RWPE2 (cell line): ENCODE measurements at regions not wholly inside any gene's neighbourhood (a gene's known extent, or its start where the extent isn't known, plus 50 kb on each side); places are given as distances from the start of the nearest gene placed in this dataset.
"Not testable (repeated sequence)": the region's sequence is repeated elsewhere in the genome, so short reads cannot be mapped to it uniquely, and the experiment has no call there.

ENCODE experiments used
- ATAC-seq: fragments of 200-7000 bp; cut with Tn5 transposase; 3 replicates; pipeline ENCODE4 v1.9.1; 2021; ENCODE audit warnings: low read depth
- DNase-seq: peaks from one replicate; pipeline ENCODE4 v3.0.0-alpha.2; 2020; ENCODE audit warnings: low spot score
- H3K27ac ChIP-seq: fragments of 450-650 bp; 2 replicates; pipeline ENCODE4 v1.5.1; 2017; ENCODE audit warnings: mild to moderate bottlenecking; ENCODE audit not compliant: poor library complexity, severe bottlenecking
- H3K27me3 ChIP-seq: fragments of 250-450 bp; sonication (Bioruptor Pico); 2 replicates; pipeline ENCODE4 v1.5.1; 2021; ENCODE audit warnings: mild to moderate bottlenecking, moderate library complexity; ENCODE audit not compliant: insufficient read depth, poor library complexity, severe bottlenecking
- H3K36me3 ChIP-seq: fragments of 250-450 bp; sonication (Bioruptor Pico); 2 replicates; pipeline ENCODE4 v1.5.1; 2020; ENCODE audit warnings: low read depth, mild to moderate bottlenecking, moderate library complexity
- H3K4me1 ChIP-seq: fragments of 250-450 bp; sonication (Bioruptor Pico); 2 replicates; pipeline ENCODE4 v1.5.1; 2021; ENCODE audit warnings: mild to moderate bottlenecking, moderate library complexity; ENCODE audit not compliant: insufficient read depth, poor library complexity, severe bottlenecking
- H3K4me3 ChIP-seq: fragments of 250-450 bp; sonication (Bioruptor Pico); 2 replicates; pipeline ENCODE4 v1.5.1; 2021; ENCODE audit warnings: mild to moderate bottlenecking, moderate library complexity; ENCODE audit not compliant: severe bottlenecking
- H3K9me3 ChIP-seq: fragments of 250-450 bp; sonication (Bioruptor Pico); 2 replicates; pipeline ENCODE4 v1.5.1; 2021; ENCODE audit warnings: mild to moderate bottlenecking, moderate library complexity; ENCODE audit not compliant: severe bottlenecking
- TF ChIP-seq, protein P1 (sequence below): fragments of 450-650 bp; IDR thresholded peaks from one replicate; pipeline ENCODE4 v1.5.1; 2017; ENCODE audit warnings: mild to moderate bottlenecking, moderate library complexity; ENCODE audit not compliant: poor library complexity, severe bottlenecking

DNA sequence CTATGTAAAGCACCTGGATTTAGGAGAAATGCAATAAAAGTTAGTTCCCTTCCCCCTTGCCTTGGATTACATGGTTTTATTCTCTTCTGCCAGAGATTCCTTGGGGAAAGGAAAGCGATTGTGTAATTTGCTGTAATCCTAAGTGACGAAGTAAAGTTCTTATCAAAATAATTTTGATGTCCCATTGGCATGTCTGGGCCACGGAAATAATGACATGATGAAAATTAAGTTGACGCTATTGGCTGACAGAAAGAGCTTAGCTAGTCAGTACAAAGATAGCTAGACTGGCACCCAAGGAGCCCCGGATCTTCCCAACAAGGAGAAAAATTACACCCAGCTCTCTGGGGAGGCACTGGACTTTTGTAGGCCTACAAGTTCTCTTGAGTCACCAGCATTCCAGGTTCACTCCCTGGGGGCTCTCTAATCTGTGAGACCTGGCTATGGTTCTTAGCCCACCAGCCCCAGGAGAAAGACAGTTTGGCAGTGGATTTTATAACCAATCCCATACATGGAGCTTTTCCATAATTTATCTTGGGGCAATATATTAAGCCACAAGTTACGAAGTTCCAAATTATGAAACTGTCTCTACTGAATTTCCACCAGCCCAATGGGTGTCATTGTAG lies 59.9 kb downstream of the FOXA2 start:
- Histone ChIP-seq H3K27ac (no peak overlapping the region), H3K27me3 (no peaks in the 10 kb centered on the region), H3K4me1 (no peaks in the 10 kb centered on the region), H3K9me3 (no peaks in the 10 kb centered on the region), H3K36me3 (no peaks in the 10 kb centered on the region), H3K4me3 (no peak overlapping the region)
- DNase-seq (no peak), ATAC-seq (no peak)
- TF ChIP-seq, protein P1, sequence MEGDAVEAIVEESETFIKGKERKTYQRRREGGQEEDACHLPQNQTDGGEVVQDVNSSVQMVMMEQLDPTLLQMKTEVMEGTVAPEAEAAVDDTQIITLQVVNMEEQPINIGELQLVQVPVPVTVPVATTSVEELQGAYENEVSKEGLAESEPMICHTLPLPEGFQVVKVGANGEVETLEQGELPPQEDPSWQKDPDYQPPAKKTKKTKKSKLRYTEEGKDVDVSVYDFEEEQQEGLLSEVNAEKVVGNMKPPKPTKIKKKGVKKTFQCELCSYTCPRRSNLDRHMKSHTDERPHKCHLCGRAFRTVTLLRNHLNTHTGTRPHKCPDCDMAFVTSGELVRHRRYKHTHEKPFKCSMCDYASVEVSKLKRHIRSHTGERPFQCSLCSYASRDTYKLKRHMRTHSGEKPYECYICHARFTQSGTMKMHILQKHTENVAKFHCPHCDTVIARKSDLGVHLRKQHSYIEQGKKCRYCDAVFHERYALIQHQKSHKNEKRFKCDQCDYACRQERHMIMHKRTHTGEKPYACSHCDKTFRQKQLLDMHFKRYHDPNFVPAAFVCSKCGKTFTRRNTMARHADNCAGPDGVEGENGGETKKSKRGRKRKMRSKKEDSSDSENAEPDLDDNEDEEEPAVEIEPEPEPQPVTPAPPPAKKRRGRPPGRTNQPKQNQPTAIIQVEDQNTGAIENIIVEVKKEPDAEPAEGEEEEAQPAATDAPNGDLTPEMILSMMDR: no peak

DNA sequence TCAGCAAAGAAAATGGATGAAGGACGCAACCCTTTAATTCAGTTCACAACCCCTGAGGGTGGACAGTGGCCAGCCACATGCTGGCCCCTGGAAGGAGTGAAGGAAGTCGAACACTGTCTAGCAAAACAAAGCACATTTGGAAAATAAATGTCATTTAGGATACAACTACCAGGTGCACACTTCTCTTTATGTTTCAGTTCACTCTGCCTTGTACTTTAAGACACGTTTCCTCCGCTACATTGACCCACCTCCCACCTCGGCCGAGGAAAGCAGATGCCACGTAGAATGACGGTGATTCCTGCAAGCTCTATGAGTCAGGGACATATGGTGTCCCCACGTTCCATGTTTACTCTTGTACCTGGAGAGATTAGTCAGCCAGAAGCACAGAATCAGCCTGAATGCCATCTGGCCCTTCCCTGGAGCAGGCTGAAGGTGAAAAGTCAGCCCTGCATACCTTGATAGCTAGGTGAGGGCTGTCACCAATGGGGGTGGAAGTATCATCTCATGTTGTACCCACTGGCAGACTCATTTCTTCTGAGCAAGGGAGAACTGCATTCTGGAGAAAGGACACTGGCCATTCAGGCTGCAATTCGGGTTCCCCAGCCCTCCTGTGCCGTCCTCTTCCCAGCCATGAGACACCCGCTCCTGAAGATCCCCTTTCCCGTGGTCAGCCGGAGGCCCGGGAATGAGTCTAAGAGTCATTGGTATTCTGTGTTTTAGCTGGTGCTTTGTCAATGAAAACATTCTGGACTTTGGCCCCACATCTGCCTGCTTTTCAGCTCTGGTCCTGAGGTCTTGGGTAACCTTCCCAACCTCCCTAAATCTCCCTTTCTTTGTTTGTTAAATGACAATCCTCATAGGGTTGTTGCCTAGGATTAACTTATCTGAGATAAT lies 60.6 kb downstream of the FOXA2 start:
- H3K4me1 ChIP-seq: no peaks in the 10 kb centered on the region
- DNase-seq (no peak), ATAC-seq (no peak)
- H3K36me3 ChIP-seq: no peaks in the 10 kb centered on the region
- no peaks in the 10 kb centered on the region for H3K9me3 ChIP-seq
- TF ChIP-seq, protein P1: no peak
- no peak overlapping the region for H3K27ac ChIP-seq
- H3K4me3 ChIP-seq: no peak overlapping the region
- H3K27me3 ChIP-seq: no peaks in the 10 kb centered on the region

DNA sequence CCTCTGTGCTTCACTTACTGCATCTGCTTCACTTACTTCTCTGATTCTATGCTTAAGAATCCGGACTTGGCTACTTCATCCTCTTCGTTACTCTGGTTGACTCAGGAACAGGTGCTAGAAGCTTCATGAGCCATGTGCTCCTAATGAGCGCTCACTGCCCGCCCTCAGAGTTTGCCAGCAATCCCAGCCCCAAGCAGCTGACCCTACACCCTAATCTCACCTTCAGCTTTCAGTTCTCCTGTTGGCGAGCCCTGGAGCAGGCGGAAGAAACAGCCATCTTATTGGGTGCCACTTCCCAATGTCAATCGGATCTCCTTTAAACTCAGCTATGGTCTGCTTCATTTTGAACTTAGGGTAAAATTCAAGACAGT lies 61.3 kb downstream of the FOXA2 start:
- DNase-seq: no peak
- TF ChIP-seq, protein P1: no peak
- Histone ChIP-seq H3K9me3 (no peaks in the 10 kb centered on the region), H3K36me3 (no peaks in the 10 kb centered on the region), H3K4me1 (no peaks in the 10 kb centered on the region), H3K27me3 (no peaks in the 10 kb centered on the region), H3K27ac (no peak overlapping the region), H3K4me3 (no peak overlapping the region)
- no peak for ATAC-seq

DNA sequence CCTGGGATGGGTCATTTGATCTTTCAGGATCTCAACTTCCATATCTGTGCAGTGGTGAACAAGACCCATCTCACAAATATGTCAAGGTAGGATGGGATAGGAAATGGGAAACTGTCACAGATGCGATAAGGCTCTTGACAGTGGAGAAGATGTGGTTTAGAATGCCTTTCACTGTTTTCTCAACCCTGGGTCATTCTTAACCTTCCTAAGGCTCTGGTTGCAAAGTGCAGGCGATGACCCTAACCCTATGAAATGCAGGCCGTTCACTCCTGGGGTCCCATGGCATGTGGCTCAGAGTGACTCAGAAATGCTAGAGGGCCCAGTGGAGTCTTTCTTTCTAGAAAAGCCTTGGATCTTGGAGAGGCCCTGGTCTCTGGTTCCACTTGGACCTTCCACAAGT lies 61.7 kb downstream of the FOXA2 start:
- H3K4me3 ChIP-seq: no peak overlapping the region
- no peak for ATAC-seq
- no peaks in the 10 kb centered on the region for H3K4me1 ChIP-seq
- DNase-seq: no peak
- no peaks in the 10 kb centered on the region for H3K36me3 ChIP-seq
- H3K9me3 ChIP-seq: no peaks in the 10 kb centered on the region
- TF ChIP-seq, protein P1: no peak
- H3K27me3 ChIP-seq: no peaks in the 10 kb centered on the region
- no peak overlapping the region for H3K27ac ChIP-seq

DNA sequence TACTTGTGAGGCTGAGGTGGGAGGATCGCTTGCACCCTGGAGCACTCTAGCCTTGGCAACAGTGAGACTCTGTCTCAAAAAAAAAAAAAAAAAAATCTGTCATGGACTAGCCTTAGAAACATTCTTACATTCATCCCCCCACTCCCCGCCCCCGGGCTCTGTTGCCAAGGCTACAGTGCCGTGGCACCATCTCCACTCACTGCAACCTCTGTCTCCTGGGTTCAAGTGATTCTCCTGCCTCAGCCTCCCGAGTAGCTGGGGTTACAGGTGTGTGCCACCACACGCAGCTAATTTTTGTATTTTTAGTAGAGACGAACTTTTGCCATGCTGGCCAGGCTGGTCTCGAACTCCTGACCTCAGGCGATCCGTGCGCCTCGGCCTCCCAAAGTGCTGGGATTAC lies 62.4 kb downstream of the FOXA2 start:
- ATAC-seq, H3K27ac ChIP-seq, H3K4me1 ChIP-seq, H3K27me3 ChIP-seq, H3K4me3 ChIP-seq, H3K9me3 ChIP-seq, DNase-seq, H3K36me3 ChIP-seq: not testable (repeated sequence)
